OCI-LY1 (cell line): ENCODE measurements at regions not wholly inside any gene's neighbourhood (a gene's known extent, or its start where the extent isn't known, plus 50 kb on each side); places are given as distances from the start of the nearest gene placed in this dataset.

Experiments
- CTCF ChIP-seq: fragments of 200-600 bp; sonication (generic), shearing (Covaris generic); IDR thresholded peaks from 2 replicates; pipeline ENCODE4 v1.5.1; 2017; ENCODE audit warnings: mild to moderate bottlenecking, antibody characterized with exemption, low read length, moderate library complexity, mixed read lengths
- EZH2 ChIP-seq: fragments of 200-600 bp; sonication (generic), shearing (Covaris generic); IDR thresholded peaks from 2 replicates; pipeline ENCODE4 v1.8.0; 2017; ENCODE audit warnings: borderline replicate concordance, mixed run types, mild to moderate bottlenecking, antibody characterized with exemption, low read length, moderate library complexity, mixed read lengths

- no peak for TF ChIP-seq CTCF
- TF ChIP-seq EZH2 = no peak
Observed at GRCh38 chr7:46716926-46717325, 795.9 kb upstream of the IGFBP3 start.
